ENCODE measurements at regions not wholly inside any gene's neighbourhood (a gene's known extent, or its start where the extent isn't known, plus 50 kb on each side); places are given as distances from the start of the nearest gene placed in this dataset.

GRCh38 chr12:127620735-127621355 lies 646.1 kb upstream of the TMEM132C start:
- DNase-seq (ENCODE audit: low read depth in 2 of 2) = no peak

DNA sequence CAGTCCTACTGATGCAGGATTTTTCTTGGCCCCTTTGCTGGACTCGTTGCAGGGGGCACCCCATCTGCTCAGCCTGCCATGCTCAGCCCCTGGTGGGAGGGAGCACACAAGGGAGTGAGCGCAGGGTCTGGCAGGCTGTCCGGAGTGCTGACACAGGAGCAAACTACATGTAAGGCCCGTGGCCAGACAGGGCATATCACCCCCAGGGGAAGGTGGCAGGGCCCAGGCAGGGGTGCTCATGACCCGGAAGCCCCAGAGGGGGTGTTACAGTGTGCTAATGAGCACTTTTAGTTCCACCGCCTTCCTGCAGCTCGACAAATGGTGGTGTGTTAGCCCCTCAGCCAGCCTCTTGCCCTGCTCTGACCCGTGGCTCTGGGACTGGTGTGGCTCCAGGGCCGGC lies 645.6 kb upstream of the TMEM132C start:
- DNase-seq (ENCODE audit: low read depth in 2 of 2) = no peak

GRCh38 chr12:127623362-127623761 lies 643.6 kb upstream of the TMEM132C start:
- DNase-seq (ENCODE audit: low read depth in 2 of 2) = no peak

DNA sequence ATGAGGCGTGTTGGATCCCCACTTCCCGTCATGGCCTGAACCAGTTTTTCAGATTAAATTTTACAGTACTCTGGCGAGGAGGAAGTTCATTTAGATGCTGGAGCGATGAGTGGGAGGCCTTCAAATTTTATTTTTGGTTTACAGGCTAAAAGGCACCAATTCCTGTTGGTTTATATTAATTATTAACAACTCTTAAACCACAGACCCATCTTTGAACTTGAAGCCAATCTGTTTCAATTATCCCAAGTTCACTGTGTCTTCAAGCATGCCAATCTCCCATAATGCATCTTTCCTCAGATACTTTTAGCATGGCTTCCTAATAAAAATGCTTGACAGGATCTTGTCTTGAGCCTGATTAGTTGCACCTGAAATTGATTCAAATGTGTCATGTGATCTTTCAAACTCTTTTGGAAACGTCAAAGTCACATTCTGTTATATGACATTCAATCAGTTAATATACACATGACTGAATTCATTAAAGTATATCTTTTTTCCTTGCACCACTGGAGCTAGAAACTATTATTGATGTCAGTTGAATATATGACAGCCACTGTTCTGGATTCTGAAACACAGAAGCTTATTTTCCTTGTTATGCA lies 641.7 kb upstream of the TMEM132C start:
- no peak for DNase-seq (ENCODE audit: low read depth in 2 of 2)

- no peak for DNase-seq (ENCODE audit: low read depth in 2 of 2)
These were observed 638.3 kb upstream of the TMEM132C start for GRCh38 chr12:127628645-127629044.

- DNase-seq (ENCODE audit: low read depth in 2 of 2) = no peak
These were observed 637.7 kb upstream of the TMEM132C start for GRCh38 chr12:127629066-127629820.

DNA sequence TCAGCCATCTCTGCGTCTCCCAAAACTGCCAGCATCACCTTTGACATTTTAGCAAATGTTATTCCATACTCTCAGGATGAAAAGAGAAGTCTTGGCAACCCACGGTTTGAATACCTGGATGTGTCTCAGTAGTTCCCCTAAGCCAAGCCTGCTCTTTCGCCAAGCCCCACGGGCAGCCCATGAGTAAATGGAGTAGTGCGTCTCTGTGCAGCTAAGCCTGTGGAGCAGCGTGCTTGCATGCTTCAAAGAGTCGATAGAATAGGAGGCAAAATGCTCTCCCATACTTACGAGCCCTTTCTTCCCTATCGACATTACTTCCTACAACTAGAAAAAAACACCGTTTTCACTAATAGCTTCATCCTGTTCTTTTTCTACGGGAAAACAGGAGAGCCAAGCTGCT lies 634.5 kb upstream of the TMEM132C start:
- DNase-seq (ENCODE audit: low read depth in 2 of 2) = no peak

GRCh38 chr12:127635838-127636237 lies 631.1 kb upstream of the TMEM132C start:
- DNase-seq (ENCODE audit: low read depth in 2 of 2) = no peak

DNA sequence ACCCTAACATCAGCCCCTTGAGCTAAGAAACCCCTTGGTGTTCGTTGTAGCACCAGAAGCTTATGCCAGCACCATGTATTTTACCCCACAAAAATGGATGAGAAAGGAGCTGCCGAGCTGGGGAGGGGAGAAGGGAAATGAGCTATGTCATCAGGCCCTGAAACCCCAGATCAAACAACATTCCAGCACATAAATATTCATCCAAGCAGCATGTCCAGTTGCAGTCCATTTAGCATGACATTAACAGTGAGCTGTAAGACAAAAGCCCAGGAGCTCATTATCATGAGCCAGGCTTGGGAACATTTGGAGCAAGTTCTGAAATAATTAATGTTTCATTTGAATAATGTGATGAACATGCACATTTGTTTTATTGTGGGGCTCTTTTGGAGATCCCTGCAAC lies 630.1 kb upstream of the TMEM132C start:
- DNase-seq (ENCODE audit: low read depth in 2 of 2) = no peak

DNA sequence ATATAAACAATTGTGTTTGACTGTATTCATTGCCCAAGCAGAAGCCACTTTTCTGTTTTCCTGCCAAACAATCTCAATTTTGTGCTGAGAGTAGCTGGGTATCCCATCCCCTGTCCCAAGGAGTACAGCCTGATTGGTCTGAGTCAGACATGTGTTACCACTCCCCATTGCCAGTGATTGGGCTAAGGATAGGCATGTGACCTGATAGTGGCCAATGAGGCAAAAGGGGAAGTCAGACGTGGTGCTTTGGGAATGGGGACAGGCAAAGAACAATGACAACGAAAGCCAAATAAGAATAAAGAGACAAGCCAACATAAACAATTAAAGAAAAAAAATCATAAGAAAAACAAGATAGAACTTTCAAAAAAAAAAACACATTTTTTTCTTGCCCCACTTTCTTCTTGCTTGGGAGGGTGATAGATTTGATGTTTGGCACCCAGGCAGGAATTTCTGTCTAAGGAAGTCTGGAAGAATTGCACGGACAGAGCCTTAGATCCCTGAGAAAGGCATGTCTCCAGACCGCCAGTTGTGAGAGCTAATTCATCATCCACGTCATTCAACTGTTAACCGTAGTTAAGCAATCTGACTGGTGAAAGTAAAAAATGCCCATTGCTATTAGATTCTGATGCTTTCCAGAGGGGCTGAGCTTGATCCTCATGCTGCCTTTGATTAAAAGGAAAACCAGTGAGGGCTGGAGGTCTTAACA lies 626.6 kb upstream of the TMEM132C start:
- DNase-seq (ENCODE audit: low read depth in 2 of 2) = no peak

DNA sequence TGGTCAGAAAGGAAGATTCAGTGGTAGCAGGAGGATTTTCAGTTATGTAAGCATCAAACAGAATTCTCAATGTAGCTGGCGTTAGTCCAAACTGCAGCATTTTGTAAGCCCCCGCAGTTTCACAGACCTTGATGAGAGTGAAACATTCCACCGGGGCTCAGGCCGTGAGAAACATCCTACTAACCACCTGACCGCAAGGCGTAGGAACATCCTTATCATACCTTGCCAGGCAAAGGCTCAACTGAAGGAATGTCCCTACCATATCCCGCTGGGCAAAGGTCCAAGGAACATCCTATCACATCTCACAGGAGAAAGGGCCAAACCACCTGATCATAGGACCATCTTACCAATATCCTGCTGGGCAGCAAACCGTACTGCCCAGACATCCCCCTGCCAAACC lies 624.8 kb upstream of the TMEM132C start:
- DNase-seq (ENCODE audit: low read depth in 2 of 2) = no peak

- no peak for DNase-seq (ENCODE audit: low read depth in 2 of 2)
These were observed 618.6 kb upstream of the TMEM132C start for GRCh38 chr12:127648321-127648720.

DNA sequence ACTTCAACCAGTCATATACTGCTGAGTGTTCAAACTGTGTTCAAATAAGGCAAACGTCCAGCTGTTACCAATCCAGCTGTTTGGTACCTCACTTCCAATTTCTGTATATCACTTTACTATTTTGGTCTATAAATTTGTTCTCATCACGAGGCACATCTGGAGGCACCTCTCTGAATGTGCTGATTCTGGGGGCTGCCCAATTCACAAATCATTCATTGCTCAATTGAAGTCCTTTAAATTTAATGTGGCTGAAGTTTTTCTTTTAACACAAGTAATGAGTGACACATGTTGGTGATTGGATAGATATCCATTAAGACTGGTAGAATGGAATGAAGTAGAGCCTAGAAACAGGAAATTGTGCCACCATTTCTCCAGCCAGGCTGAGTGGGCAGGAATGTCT lies 617.0 kb upstream of the TMEM132C start:
- no peak for DNase-seq (ENCODE audit: low read depth in 2 of 2)

DNA sequence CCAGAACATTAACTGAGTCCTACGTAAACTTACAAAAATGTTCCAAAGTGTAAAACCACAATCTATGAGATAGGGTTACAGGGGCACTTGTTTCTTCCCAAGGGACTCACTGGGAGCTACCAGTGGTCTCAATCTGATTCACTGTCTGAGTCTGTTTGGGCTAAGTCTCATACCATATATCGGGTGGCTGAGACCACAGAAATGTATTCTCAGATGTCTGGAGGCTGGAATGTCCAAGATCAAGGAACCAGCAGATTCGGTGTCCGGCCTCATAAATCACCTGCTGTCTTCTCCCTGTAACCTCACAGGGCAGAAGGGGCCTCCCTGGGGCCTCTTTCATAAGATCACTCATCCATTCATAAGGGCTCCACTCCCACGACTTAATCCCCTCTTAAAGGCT lies 616.3 kb upstream of the TMEM132C start:
- no peak for DNase-seq (ENCODE audit: low read depth in 2 of 2)

- no peak for DNase-seq (ENCODE audit: low read depth in 2 of 2)
These were observed 614.7 kb upstream of the TMEM132C start for GRCh38 chr12:127652281-127652680.

- DNase-seq (ENCODE audit: low read depth in 2 of 2) = no peak
These were observed 612.5 kb upstream of the TMEM132C start for GRCh38 chr12:127654383-127654985.

GRCh38 chr12:127655691-127656090 lies 611.3 kb upstream of the TMEM132C start:
- DNase-seq (ENCODE audit: low read depth in 2 of 2) = no peak

- no peak for DNase-seq (ENCODE audit: low read depth in 2 of 2)
These were observed 610.7 kb upstream of the TMEM132C start for GRCh38 chr12:127656266-127656665.

DNA sequence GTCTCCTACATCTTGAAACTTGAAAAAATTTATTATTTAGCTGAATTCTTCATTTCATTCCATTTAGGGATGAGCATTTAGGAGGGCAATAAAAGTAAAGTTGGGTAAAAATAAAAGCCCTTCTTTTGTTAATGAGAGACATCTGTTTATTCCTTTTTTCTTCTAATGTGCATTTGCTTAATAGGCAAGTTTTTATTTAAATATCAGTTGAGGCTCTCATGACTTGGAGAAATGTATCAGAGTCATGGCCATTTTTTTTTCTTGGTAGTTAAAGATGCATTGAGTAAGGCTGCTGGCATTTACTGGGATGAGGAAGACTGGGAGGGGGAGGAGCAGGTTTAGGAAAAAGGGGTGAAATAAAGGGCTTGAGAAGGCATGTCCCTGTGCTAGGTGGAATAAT lies 609.9 kb upstream of the TMEM132C start:
- DNase-seq (ENCODE audit: low read depth in 2 of 2) = no peak

DNA sequence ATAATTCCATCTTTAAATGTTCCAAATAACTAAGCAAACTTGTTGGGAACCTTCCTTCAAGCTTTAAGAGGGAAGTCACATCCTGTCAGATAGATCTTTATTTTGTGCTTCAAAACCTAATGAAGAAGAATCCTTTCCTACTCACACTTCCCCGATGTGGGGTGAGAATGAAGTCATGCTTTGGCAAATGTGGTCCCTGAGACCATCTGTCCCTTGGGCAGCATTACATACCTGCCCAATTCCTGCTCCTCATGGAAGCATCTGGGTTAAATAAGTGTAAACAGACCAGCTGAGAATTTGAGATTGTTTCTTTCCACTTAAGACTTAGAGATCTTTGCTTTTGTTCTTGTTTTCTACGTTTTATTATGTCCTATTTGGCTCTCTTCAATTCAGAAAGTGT lies 606.0 kb upstream of the TMEM132C start:
- no peak for DNase-seq (ENCODE audit: low read depth in 2 of 2)

- no peak for DNase-seq (ENCODE audit: low read depth in 2 of 2)
These were observed 603.3 kb upstream of the TMEM132C start for GRCh38 chr12:127663716-127664115.

DNA sequence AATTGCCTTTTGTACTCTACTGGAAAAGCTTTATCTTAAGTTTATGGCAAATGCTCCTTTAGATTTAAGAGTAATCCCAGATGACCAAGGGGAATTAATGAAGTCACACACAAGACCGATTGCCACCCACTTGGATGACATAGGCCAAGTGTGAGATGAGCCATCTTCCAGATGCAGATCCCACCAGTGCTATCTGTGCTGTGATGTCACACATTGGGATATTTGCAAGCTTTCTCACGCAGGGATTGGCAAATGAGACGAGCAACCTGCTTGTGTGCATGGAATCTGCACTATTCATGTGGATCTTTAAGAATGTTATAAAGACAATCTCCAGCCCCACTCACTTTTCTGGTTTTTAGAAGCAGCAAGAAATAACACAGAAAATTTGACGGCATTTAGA lies 602.1 kb upstream of the TMEM132C start:
- no peak for DNase-seq (ENCODE audit: low read depth in 2 of 2)
